ENCODE measurements at regions not wholly inside any gene's neighbourhood (a gene's known extent, or its start where the extent isn't known, plus 50 kb on each side); places are given as distances from the start of the nearest gene placed in this dataset.

- TF ChIP-seq REST (IDR thresholded peaks at IDR 0.05) (no peak), HOXA7 (CRISPR knock-in tag; IDR thresholded peaks at IDR 0.05) (no peak), POLR2A (IDR thresholded peaks at IDR 0.05; ENCODE audit: low read length) (no peak), CHD4 (IDR thresholded peaks at IDR 0.05; ENCODE audit: borderline replicate concordance) (no peak)
Observed at GRCh38 chr3:59429198-59429597, 379.4 kb upstream of the CFAP20DC start (continued).

- TF ChIP-seq ZSCAN20 (CRISPR knock-in tag; IDR thresholded peaks at IDR 0.05): no peak
- no peak for TF ChIP-seq CBX2 (IDR thresholded peaks at IDR 0.05; ENCODE audit: borderline replicate concordance, low read depth)
- TF ChIP-seq CHD4 (IDR thresholded peaks at IDR 0.05; ENCODE audit: borderline replicate concordance): no peak
- ATAC-seq (no peak), FAIRE-seq (no peak), DNase-seq (ENCODE audit: low read depth in 1 of 2, low spot score in 1 of 2) (no peak)
- Histone ChIP-seq H3K4me1 (no peaks in the 10 kb centered on the region), H3K4me2 (no peak overlapping the region), H3K9me3 (no peaks in the 10 kb centered on the region), H3K27ac (no peak overlapping the region), H3K4me3 (no peak overlapping the region)
- WGBS (ENCODE audit: missing lambda C conversion rate): 60% methylated on average over 10 of the region's 10 CpGs
- ChIA-PET POLR2A (no interaction called here), CTCF (no interaction called here)
Observed at GRCh38 chr3:59426821-59427565, 377.2 kb upstream of the CFAP20DC start.

- Histone ChIP-seq H3K4me2 (no peak overlapping the region), H3K9me3 (no peaks in the 10 kb centered on the region), H3K4me3 (no peak overlapping the region), H3K27ac (no peak overlapping the region), H3K4me1 (no peaks in the 10 kb centered on the region)
- CTCF ChIA-PET: no interaction called here
- TF ChIP-seq RARB (CRISPR knock-in tag; IDR thresholded peaks at IDR 0.05) (no peak), BCL3 (IDR thresholded peaks at IDR 0.05) (no peak), SREBF2 (IDR thresholded peaks at IDR 0.05) (no peak), HEYL (CRISPR knock-in tag; IDR thresholded peaks at IDR 0.05) (no peak), HOXB5 (CRISPR knock-in tag; IDR thresholded peaks at IDR 0.05) (no peak), RCOR1 (IDR thresholded peaks at IDR 0.05; ENCODE audit: low read depth, low read length) (no peak), KDM5A (IDR thresholded peaks at IDR 0.05) (no peak)
- DNase-seq (ENCODE audit: low read depth in 1 of 2, low spot score in 1 of 2): no peak
- ATAC-seq: no peak
- POLR2A ChIA-PET: no interaction called here
- WGBS (ENCODE audit: missing lambda C conversion rate): 34% methylated on average over 5 of the region's 5 CpGs
- no peak for FAIRE-seq
Observed at GRCh38 chr3:59425942-59426341, 376.1 kb upstream of the CFAP20DC start.

- no peak overlapping the region for H3K27ac ChIP-seq
- ChIA-PET POLR2A (no interaction called here), CTCF (no interaction called here)
- DNase-seq (ENCODE audit: low read depth in 1 of 2, low spot score in 1 of 2) (peak in 1 of 2 experiments; percentile 2), ATAC-seq (peak in 1 of 2 experiments; percentile 26; a peak in 2 of 6 replicates), FAIRE-seq (no peak)
- H3K4me3 ChIP-seq: no peak overlapping the region
- no peaks in the 10 kb centered on the region for H3K9me3 ChIP-seq
- H3K4me2 ChIP-seq: no peak overlapping the region
- 16% methylated on average over 8 of the region's 8 CpGs for WGBS (ENCODE audit: missing lambda C conversion rate)
- TF ChIP-seq TFCP2L1 (CRISPR knock-in tag; IDR thresholded peaks at IDR 0.05) (no peak), PBX3 (IDR thresholded peaks at IDR 0.05) (no peak), BCL3 (IDR thresholded peaks at IDR 0.05) (no peak), HOXA7 (CRISPR knock-in tag; IDR thresholded peaks at IDR 0.05) (no peak), RCOR1 (IDR thresholded peaks at IDR 0.05; ENCODE audit: low read depth, low read length) (no peak), KDM5A (IDR thresholded peaks at IDR 0.05) (no peak), EHF (CRISPR knock-in tag; IDR thresholded peaks at IDR 0.05) (no peak), CTCF (IDR thresholded peaks at IDR 0.05) (no peak), POLR2A (IDR thresholded peaks at IDR 0.05; ENCODE audit: low read length) (no peak), NPAS2 (CRISPR knock-in tag; IDR thresholded peaks at IDR 0.05; ENCODE audit: borderline replicate concordance) (no peak), NFE2L2 (conservative IDR thresholded peaks at IDR 0.05; ENCODE audit: low read length) (no peak)
- no peaks in the 10 kb centered on the region for H3K4me1 ChIP-seq
Observed at GRCh38 chr3:59425371-59425770, 375.5 kb upstream of the CFAP20DC start.
